ENCODE measurements at regions not wholly inside any gene's neighbourhood (a gene's known extent, or its start where the extent isn't known, plus 50 kb on each side); places are given as distances from the start of the nearest gene placed in this dataset.

DNA sequence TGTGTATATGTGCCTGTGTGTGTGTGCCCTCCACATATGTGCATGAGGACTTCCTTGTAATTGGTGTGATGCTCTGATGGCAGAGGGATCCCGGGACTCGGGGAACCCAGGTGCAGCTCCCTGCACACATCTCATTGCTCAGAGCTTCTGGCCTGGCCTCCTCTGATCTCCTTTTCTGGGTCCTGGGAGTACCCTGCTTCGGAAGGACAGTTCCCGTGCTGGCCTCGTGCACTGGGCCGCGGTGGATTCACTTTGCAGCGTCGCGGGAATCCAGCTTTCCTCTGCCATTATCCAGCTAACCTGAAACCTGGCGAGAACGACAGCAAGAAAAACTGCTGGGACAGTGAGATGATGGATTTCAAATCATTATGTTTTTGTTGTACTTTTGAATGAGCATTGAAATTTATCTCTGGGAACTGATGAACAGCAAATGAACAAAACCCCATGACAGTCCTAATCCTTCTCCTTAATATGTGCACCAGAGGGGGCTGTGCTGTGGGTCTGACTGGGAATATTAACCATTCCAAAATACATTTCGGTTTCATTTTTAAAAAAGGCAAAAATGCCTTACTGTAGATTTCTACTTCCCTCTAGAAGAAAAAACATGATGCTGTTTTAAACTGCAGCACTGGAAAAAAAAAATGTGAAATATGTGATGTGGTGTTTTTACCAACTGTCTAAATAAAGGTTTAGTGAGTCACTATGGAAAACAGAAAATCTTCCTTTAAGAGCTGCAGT is 78.2 kb downstream of the PTGR3 start:
- Histone ChIP-seq H3K36me3 (no peaks in the 10 kb centered on the region), H3K27ac (no peak overlapping the region), H3K9me3 (no peaks in the 10 kb centered on the region), H3K27me3 (no peaks in the 10 kb centered on the region), H3K4me3 (peak overlapping the region; percentile 6 to 54 (median 25)), H3K4me1 (no peaks in the 10 kb centered on the region)
- intact Hi-C loops (cut with DNase I; ENCODE audit: low total_unique reads), result no loop called here
- TF ChIP-seq POLR2AphosphoS5 (IDR thresholded peaks at IDR 0.05), result no peak
- TF ChIP-seq, protein P1, sequence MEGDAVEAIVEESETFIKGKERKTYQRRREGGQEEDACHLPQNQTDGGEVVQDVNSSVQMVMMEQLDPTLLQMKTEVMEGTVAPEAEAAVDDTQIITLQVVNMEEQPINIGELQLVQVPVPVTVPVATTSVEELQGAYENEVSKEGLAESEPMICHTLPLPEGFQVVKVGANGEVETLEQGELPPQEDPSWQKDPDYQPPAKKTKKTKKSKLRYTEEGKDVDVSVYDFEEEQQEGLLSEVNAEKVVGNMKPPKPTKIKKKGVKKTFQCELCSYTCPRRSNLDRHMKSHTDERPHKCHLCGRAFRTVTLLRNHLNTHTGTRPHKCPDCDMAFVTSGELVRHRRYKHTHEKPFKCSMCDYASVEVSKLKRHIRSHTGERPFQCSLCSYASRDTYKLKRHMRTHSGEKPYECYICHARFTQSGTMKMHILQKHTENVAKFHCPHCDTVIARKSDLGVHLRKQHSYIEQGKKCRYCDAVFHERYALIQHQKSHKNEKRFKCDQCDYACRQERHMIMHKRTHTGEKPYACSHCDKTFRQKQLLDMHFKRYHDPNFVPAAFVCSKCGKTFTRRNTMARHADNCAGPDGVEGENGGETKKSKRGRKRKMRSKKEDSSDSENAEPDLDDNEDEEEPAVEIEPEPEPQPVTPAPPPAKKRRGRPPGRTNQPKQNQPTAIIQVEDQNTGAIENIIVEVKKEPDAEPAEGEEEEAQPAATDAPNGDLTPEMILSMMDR (IDR thresholded peaks at IDR 0.05), result no peak
- TF ChIP-seq POLR2A (IDR thresholded peaks at IDR 0.05), result no peak
- DNase-seq (ENCODE audit: low spot score in 2 of 2), result peak in 1 of 2 donors; percentile 11

DNA sequence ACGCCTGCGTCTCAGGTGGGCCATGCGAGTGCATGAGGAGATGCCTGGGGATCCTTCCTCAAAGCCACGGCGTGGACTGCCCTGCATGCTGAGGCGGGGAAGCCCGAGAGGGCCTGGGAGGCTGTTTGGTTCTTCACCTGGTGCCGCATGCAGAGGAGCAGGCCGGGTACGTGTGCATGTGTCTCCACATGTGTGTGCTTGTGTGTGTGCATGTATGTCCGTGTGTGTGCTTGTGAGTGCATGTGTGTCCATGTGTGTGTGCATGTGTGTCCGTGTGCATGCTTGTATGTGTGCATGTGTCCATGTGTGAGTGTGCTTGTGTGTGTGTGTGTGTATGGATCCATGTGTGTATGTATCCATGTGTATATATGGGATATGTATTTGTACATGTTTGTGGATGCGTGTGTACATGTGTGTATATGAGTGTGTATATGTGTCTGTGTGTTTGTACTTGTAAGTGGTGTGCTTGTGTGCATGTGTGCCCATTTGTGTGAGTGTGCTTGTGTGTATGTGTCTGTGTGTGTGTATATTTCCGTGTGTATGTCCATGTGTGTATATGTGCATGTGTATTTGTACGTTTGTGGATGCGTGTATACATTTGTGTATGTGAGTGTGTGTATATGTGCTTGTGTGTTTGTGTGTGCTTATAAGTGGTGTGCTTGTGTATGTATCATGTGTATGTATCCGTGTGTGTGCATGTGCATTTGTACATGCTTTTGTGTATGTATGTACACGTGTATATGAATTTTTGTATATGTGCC is 79.0 kb downstream of the PTGR3 start:
- Histone ChIP-seq H3K4me1 (no peaks in the 10 kb centered on the region), H3K27me3 (no peaks in the 10 kb centered on the region), H3K9me3 (no peaks in the 10 kb centered on the region), H3K36me3 (no peaks in the 10 kb centered on the region), H3K27ac (no peak overlapping the region), H3K4me3 (no peak overlapping the region)
- TF ChIP-seq, protein P1 (IDR thresholded peaks at IDR 0.05), result no peak
- TF ChIP-seq POLR2A (IDR thresholded peaks at IDR 0.05) (no peak), POLR2AphosphoS5 (IDR thresholded peaks at IDR 0.05) (no peak)
- intact Hi-C loops (cut with DNase I; ENCODE audit: low total_unique reads), result no loop called here
- no peak for DNase-seq (ENCODE audit: low spot score in 2 of 2)

- Histone ChIP-seq H3K9me3 (no peaks in the 10 kb centered on the region), H3K4me3 (no peak overlapping the region), H3K36me3 (no peaks in the 10 kb centered on the region), H3K4me1 (no peaks in the 10 kb centered on the region), H3K27ac (no peak overlapping the region), H3K27me3 (no peaks in the 10 kb centered on the region)
- DNase-seq (ENCODE audit: low spot score in 2 of 2), result no peak
- TF ChIP-seq POLR2A (IDR thresholded peaks at IDR 0.05) (no peak), POLR2AphosphoS5 (IDR thresholded peaks at IDR 0.05) (no peak)
- TF ChIP-seq, protein P1 (IDR thresholded peaks at IDR 0.05), result no peak
- intact Hi-C loops (cut with DNase I; ENCODE audit: low total_unique reads), result no loop called here
Measured at GRCh38 chr18:75128911-75129716, 79.8 kb downstream of the PTGR3 start.

GRCh38 chr18:75128051-75128605 is 80.8 kb downstream of the PTGR3 start:
- TF ChIP-seq POLR2AphosphoS5 (IDR thresholded peaks at IDR 0.05) (no peak), POLR2A (IDR thresholded peaks at IDR 0.05) (no peak)
- TF ChIP-seq, protein P1 (IDR thresholded peaks at IDR 0.05), result no peak
- no peak overlapping the region for H3K4me3 ChIP-seq
- no peaks in the 10 kb centered on the region for H3K36me3 ChIP-seq
- H3K9me3 ChIP-seq, result no peaks in the 10 kb centered on the region
- no peak for DNase-seq (ENCODE audit: low spot score in 2 of 2)
- H3K4me1 ChIP-seq, result no peaks in the 10 kb centered on the region
- no peak overlapping the region for H3K27ac ChIP-seq
- intact Hi-C loops (cut with DNase I; ENCODE audit: low total_unique reads), result no loop called here
- H3K27me3 ChIP-seq, result no peaks in the 10 kb centered on the region
